NCI-H69 (cell line): ENCODE measurements at regions not wholly inside any gene's neighbourhood (a gene's known extent, or its start where the extent isn't known, plus 50 kb on each side); places are given as distances from the start of the nearest gene placed in this dataset.
"Not testable (repeated sequence)": the region's sequence is repeated elsewhere in the genome, so short reads cannot be mapped to it uniquely, and the experiment has no call there.

Source experiments
- DNase-seq: peaks from one replicate; lab custom pipeline; 2025; lab: John Stamatoyannopoulos, UW

DNA sequence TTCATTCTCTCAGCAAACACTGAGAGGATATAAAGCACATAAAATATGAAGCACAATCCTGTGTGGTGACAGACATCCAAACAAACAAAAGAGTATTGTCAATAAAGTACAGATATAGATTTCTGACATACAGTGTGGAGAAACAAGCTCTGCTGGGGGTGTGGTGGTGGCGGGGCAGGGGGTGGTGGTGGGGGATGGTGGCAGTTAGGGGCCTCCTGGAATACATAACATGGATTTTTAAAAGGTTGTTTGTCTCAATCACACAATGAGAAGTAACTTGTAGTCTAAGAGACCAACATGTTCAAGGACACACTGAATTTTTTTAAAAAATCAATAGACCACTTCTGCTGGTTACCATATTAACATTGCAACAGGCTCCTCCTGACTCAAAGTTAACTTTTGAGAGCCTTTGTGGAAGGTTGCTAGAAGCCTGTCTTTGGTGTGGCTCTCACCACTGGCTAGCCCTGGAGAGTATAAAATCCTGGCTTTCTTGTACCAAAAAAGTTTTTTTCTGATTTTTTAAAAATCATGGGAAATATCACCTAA lies 1197.4 kb downstream of the SUCLG1 start:
- no peak for DNase-seq

- no peak for DNase-seq
Measured at GRCh38 chr2:83253848-83254247, 1205.2 kb downstream of the SUCLG1 start.

GRCh38 chr2:83251321-83251872 lies 1207.7 kb downstream of the SUCLG1 start:
- no peak for DNase-seq

DNA sequence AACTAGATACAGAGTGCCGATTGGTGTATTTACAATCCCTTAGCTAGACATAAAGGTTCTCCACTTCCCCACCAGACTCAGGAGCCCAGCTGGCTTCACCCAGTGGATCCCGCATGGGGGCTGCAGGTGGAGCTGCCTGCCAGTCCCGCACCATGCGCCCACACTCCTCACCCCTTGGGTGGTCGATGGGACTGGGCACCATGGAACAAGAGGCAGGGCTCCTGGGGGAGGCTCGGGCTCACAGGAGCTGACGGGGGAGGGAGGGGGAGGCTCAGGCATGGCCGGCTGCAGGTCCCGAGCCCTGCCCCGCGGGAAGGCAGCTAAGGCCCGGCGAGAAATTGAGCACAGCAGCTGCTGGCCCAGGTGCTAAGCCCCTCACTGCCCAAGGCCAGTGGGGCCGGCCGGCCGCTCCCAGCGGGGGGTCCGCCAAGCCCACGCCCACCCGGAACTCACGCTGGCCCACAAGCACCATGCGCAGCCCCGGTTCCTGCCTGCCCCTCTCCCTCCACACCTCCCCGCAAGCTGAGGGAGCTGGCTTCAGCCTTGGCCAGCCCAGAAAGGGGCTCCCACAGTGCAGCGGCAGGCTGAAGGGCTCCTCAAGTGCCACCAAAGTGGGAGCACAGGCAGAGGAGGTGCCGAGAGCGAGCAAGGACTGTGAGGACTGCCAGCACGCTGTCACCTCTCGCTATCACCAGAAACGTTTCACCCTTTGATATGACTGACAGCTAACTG lies 1213.1 kb downstream of the SUCLG1 start:
- not testable (repeated sequence) for DNase-seq

DNA sequence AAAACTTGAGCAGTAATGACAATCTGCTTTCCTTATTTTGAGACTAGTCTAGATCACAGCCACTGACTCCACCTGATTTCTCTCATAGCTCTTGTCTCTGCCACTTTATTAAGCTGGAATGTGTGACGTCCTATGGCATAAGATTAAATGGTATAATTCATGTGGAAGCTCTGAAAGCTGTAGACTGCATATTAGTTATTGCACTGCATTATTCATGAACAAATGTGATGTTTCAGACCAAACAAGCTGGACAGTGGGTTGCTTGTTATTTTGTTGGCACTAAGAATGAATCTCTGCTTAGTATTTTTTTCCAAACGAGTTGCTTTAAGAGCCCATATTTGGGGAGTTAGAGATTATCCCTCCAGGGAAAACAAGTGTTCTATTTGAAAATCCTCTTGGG lies 1218.5 kb downstream of the SUCLG1 start:
- no peak for DNase-seq

DNA sequence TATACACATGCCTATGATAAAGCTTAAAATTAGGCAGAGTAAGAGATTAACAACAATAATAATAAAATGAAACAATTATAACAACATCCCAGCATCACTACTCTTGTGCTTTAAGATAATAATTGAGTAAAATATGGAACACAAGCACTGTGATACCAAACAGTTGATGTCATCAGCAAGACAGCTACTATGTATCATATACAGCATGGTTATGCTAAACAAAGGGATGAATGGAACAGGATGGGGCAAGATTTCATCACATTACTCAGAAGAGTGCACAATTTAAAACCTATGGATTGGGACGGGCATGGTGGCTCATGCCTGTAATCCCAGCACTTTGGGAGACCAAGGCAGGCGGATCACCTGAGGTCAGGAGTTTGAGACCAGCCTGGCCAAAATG lies 1221.0 kb downstream of the SUCLG1 start:
- no peak for DNase-seq

DNA sequence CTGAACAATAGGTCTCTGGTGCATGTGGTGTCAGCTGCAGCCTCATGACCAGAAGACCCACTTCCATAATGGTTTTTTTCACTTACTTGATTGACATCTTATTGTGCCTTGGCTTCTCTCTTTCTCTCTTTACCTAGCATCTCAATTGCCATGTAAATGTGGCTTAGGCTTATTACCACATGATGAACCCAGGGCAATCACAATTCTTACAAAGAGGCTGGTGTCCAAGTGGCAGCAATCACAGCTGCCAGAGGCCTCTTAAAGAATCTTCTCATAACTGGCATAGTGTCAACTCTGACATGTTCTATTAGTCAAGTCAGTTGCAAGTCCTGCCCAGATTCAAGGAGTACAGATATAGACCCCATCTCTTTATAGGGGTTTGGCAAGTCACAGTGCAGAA lies 1224.8 kb downstream of the SUCLG1 start:
- no peak for DNase-seq

GRCh38 chr2:83233781-83234180 lies 1225.3 kb downstream of the SUCLG1 start:
- DNase-seq = no peak

- DNase-seq = peak; percentile 0
Measured at GRCh38 chr2:83233326-83233725, 1225.8 kb downstream of the SUCLG1 start.

- DNase-seq = no peak
Measured at GRCh38 chr2:83229443-83229842, 1229.6 kb downstream of the SUCLG1 start.

- no peak for DNase-seq
Measured at GRCh38 chr2:83224591-83225200, 1234.4 kb downstream of the SUCLG1 start.

DNA sequence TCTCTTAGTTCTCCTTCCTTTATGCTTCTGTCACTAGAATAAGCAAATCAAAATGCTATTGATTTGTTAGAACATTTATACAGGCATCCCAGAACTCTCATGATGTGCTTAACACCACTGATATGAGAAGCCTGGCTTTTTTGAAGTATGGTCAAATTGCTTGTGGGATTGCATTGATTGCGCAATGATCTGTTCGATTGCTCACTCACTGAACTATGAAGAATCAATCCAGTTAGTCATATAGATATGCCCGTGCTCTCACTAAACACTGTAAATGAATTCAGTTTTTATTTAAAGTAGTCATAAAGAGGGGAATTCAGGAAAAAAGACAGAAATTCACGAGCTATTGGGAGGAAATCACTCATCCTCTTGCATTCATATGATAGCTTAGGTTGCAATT lies 1237.8 kb downstream of the SUCLG1 start:
- DNase-seq = no peak

DNA sequence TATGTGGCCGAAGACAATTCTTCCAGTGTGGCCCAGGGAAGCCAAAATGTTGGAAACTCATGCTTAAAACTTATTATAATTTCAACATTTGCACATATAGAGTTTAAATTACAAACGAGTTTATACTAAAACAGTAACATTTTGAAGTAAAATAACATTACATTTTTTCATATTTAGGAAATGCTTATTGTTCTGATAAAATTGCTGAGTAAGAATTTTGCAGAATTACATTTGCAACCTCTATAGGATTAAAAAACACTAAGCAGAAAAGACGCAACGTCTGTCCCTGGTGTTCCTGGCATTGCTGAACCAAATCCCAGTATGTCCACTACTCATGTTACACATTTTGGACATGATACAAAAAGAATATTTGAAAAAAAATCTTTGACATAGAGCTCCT lies 1241.2 kb downstream of the SUCLG1 start:
- no peak for DNase-seq

- peak; percentile 8 for DNase-seq
Measured at GRCh38 chr2:83196225-83196624, 1262.9 kb downstream of the SUCLG1 start.

DNA sequence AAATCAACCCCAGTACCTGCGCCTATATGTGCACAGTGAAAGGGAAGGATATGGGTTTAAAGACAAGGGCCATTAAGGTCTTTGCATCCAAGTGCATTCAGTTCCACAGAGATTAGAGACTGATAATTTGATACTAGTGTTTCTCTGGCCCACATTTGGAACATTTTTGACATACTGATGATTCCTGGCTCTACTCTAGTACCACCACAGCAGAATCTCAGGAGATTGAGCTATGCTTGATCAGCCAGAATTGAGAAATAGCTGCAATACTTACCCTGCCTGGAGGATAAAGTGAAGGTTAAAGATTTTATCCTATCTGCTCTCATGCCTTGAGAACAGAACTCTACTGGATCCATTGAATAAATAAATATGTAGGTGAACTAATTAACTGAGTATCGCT lies 1267.8 kb downstream of the SUCLG1 start:
- no peak for DNase-seq

- peak; percentile 5 for DNase-seq
Measured at GRCh38 chr2:83186105-83186760, 1272.8 kb downstream of the SUCLG1 start.

GRCh38 chr2:83180862-83181530 lies 1278.1 kb downstream of the SUCLG1 start:
- DNase-seq = not testable (repeated sequence)

DNA sequence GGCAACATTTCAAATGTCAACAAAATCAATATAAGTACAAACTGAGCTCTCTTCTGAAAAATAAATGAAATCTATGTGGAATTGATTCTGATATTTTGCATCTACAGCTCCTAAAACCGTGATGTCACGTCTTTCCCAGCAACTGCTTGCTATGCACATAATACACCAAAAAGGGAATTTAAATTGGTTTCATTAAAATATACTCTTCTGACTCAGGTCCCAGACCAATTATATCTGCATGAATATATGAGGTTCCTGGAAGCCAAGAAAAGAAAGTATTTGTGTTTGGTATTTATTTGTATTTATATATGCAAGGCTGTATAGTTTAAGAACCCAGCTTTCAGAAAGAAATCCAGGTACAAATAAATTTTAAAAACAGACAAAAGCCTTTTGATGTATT lies 1282.5 kb downstream of the SUCLG1 start:
- DNase-seq = no peak

- no peak for DNase-seq
Measured at GRCh38 chr2:83172841-83173240, 1286.2 kb downstream of the SUCLG1 start.

DNA sequence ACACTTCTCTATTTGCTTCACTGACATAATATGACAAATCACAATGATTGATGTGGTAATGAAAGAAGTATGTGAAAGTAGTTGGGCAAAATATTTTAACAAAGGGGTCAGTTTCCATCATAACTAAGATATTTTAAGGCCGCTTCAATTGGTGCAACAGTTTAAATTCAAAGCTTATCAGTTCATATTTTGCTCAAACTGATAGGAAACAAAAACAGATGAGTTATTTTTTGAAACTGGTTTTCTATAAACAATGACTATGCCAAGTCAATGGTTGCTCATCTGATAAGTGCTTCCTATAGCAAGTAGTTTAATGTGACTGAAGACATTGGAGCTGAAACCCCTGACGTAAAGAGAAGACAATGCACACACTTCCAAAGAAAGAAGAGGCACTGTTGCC lies 1290.7 kb downstream of the SUCLG1 start:
- no peak for DNase-seq

- no peak for DNase-seq
Measured at GRCh38 chr2:83162421-83162820, 1296.7 kb downstream of the SUCLG1 start.

DNA sequence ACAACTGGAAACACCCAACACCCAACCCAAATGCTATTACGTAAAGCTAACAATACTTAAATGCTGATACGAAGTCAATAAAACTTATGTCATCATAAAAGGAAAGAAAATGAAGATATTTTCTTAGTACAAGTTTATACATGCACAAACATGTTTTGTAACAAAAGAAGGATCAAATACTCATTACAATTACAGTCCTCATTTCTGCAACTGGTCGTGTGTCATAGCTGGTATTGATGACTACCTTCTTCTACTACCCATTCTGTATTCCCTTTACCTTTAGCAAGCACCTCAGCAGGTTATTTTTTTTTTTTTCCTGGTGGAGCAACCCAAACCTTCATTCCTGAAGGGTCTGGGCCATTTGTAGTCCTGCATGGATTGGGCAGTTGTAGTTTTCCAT lies 1298.5 kb downstream of the SUCLG1 start:
- DNase-seq = no peak
